Ovary (tissue), 7 donors: ENCODE measurements at regions not wholly inside any gene's neighbourhood (a gene's known extent, or its start where the extent isn't known, plus 50 kb on each side); places are given as distances from the start of the nearest gene placed in this dataset.

Experiments
- DNase-seq, 5 donors: peaks; one replicate each; pipeline ENCODE4 v3.0.0-alpha.2; 2019 to 2020
- H3K27ac ChIP-seq, 2 donors: fragments of 200-600 bp; one replicate each; pipeline versions ENCODE4 v1.5.1 to v1.8.0; 2019 to 2022
- H3K27me3 ChIP-seq: fragments of 200-600 bp; one replicate; pipeline ENCODE4 v1.8.0; 2022
- H3K36me3 ChIP-seq: fragments of 200-600 bp; sonication (generic); one replicate; pipeline ENCODE4 v1.5.1; 2019
- H3K4me1 ChIP-seq: one replicate; pipeline ENCODE4 v1.8.1; 2013; ENCODE audit warnings: mild to moderate bottlenecking, moderate library complexity; ENCODE audit not compliant: insufficient read depth
- H3K4me3 ChIP-seq: fragments of 200-600 bp; sonication (generic); one replicate; pipeline ENCODE4 v1.5.1; 2017
- H3K9me3 ChIP-seq, 2 donors: fragments of 200-600 bp in 1 of 2; sonication (generic) in 1 of 2; one replicate each; pipeline versions ENCODE4 v1.5.1 to v1.8.1; 2013 to 2019; ENCODE audit warnings: mild to moderate bottlenecking in 1 of 2, moderate library complexity in 1 of 2
- EP300 ChIP-seq: sonication (generic); formaldehyde crosslinking; IDR thresholded peaks from one replicate; pipeline ENCODE4 v1.6.1; 2017; ENCODE audit warnings: antibody characterized with exemption
- POLR2A ChIP-seq: fragments of 450-650 bp; IDR thresholded peaks from one replicate; pipeline ENCODE4 v1.6.1; 2017; ENCODE audit warnings: antibody characterized with exemption, mild to moderate bottlenecking, moderate library complexity
- WGBS, 3 donors: extraction: QIAGEN DNeasy Blood & Tissue Kit in 1 of 3; methylation state at CpG; one replicate each; pipeline versions ENCODE4 v1.1.5 to v1.1.7; 2013 to 2017; 5-methylcytosine and 5-hydroxymethylcytosine counted together
- intact Hi-C, 4 donors: fragments of 100-400 bp; cut with DNase I; formaldehyde crosslinking; loops; one replicate each; pipeline versions ENCODE4 v1.11.0 to v1.15.1; 2022 to 2023
- TF ChIP-seq, protein P1 (sequence below), 3 donors: fragments of 450-650 bp in 2 of 3; fragments of 200-600 bp in 1 of 3; IDR thresholded peaks; one replicate each; pipeline versions ENCODE4 v1.5.1 to v1.8.0; 2016 to 2022; ENCODE audit warnings: antibody characterized with exemption in 3 of 3, mild to moderate bottlenecking in 1 of 3
- donor health status: DM: no; HTN: no; CAD: no; lungs with moderate emphysema.
- donor health status: DM: no; HTN: no; CAD: no.
- donor health status: Bipolar disorder and iron deficiency.
- donor health status: DM: no; HTN: no; CAD: no.
- donor health status: DM: yes; HTN: yes; CAD: no.

DNA sequence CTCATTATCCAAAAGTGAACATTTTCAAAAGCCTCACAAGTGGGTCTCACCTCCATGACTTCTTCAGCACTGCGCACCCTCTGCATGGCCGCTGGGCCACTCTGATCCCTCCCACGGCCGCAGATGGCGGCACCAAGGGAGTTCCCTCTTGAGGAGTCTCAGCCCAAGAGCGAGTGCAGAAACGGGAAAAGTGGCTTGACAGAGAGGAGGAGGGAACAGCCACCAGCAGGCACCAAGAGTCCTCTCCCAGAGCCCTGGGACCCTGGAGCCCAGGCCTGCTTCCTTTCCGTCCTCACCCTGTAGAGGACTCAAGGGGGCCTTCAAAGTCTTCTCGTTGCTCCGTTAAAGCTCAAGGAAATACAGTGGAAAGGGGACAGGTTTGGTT, 230.2 kb upstream of the DIO3 start:
- H3K4me1 ChIP-seq: peaks cover 8% of the 10 kb centered on the region

DNA sequence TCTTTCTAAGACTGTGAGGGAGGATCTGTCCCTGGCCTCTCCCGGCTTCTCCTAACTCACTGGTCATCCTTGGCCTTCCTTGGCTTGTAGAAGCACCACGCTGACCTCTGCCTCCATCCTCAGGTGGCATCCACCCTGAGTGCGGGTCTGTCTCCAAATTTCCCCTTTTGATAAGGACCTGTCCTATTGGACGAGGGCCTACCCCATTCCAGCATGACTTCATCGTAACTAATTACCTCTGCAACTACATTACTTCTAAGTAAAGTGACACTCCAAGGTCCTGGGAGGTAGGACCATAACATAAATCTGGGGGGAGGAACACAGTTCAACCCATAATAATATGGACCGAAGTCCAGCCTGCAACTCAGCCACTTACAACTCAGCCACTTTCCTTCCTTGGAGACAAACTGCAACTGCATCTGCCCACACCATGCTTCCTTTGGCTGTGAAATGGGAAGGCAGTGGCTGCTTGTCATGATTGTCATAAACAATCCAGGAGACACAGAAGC, 229.6 kb upstream of the DIO3 start:
- 81 to 89% (median 87%) methylated on average over 6 of the region's 6 CpGs for WGBS, 3 donors

More for the DNA sequence above, 230.2 kb upstream of the DIO3 start:
- WGBS, 3 donors: 94 to 95% (median 94%) methylated on average over 10 of the region's 10 CpGs
- no peaks in the 10 kb centered on the region for H3K36me3 ChIP-seq
- no peak for TF ChIP-seq EP300
- TF ChIP-seq POLR2A: no peak
- TF ChIP-seq, protein P1, sequence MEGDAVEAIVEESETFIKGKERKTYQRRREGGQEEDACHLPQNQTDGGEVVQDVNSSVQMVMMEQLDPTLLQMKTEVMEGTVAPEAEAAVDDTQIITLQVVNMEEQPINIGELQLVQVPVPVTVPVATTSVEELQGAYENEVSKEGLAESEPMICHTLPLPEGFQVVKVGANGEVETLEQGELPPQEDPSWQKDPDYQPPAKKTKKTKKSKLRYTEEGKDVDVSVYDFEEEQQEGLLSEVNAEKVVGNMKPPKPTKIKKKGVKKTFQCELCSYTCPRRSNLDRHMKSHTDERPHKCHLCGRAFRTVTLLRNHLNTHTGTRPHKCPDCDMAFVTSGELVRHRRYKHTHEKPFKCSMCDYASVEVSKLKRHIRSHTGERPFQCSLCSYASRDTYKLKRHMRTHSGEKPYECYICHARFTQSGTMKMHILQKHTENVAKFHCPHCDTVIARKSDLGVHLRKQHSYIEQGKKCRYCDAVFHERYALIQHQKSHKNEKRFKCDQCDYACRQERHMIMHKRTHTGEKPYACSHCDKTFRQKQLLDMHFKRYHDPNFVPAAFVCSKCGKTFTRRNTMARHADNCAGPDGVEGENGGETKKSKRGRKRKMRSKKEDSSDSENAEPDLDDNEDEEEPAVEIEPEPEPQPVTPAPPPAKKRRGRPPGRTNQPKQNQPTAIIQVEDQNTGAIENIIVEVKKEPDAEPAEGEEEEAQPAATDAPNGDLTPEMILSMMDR (IDR thresholded peaks at IDR 0.05): no peak
- no peak overlapping the region for H3K4me3 ChIP-seq
- H3K9me3 ChIP-seq: no peaks in the 10 kb centered on the region
- no peak overlapping the region for H3K27ac ChIP-seq
- no peak for DNase-seq
- intact Hi-C loops: no loop called here
- no peaks in the 10 kb centered on the region for H3K27me3 ChIP-seq

GRCh38 chr14:101332281-101332680, 229.0 kb upstream of the DIO3 start:
- H3K27ac ChIP-seq: no peak overlapping the region
- 83 to 88% (median 88%) methylated on average over 8 of the region's 8 CpGs for WGBS, 3 donors
- H3K27me3 ChIP-seq: no peaks in the 10 kb centered on the region
- peaks cover 18% of the 10 kb centered on the region for H3K4me1 ChIP-seq
- intact Hi-C loops: no loop called here
- TF ChIP-seq POLR2A: no peak
- no peak for TF ChIP-seq EP300
- TF ChIP-seq, protein P1 (IDR thresholded peaks at IDR 0.05): no peak
- no peaks in the 10 kb centered on the region for H3K36me3 ChIP-seq
- no peak for DNase-seq
- no peak overlapping the region for H3K4me3 ChIP-seq
- no peaks in the 10 kb centered on the region for H3K9me3 ChIP-seq

More for the DNA sequence above, 229.6 kb upstream of the DIO3 start:
- no peak for TF ChIP-seq POLR2A
- TF ChIP-seq, protein P1 (IDR thresholded peaks at IDR 0.05): no peak
- TF ChIP-seq EP300: no peak
- Histone ChIP-seq H3K27ac (no peak overlapping the region), H3K4me1 (peaks cover 12% of the 10 kb centered on the region), H3K4me3 (no peak overlapping the region), H3K36me3 (no peaks in the 10 kb centered on the region), H3K27me3 (no peaks in the 10 kb centered on the region), H3K9me3 (no peaks in the 10 kb centered on the region)
- intact Hi-C loops: no loop called here
- DNase-seq: no peak

DNA sequence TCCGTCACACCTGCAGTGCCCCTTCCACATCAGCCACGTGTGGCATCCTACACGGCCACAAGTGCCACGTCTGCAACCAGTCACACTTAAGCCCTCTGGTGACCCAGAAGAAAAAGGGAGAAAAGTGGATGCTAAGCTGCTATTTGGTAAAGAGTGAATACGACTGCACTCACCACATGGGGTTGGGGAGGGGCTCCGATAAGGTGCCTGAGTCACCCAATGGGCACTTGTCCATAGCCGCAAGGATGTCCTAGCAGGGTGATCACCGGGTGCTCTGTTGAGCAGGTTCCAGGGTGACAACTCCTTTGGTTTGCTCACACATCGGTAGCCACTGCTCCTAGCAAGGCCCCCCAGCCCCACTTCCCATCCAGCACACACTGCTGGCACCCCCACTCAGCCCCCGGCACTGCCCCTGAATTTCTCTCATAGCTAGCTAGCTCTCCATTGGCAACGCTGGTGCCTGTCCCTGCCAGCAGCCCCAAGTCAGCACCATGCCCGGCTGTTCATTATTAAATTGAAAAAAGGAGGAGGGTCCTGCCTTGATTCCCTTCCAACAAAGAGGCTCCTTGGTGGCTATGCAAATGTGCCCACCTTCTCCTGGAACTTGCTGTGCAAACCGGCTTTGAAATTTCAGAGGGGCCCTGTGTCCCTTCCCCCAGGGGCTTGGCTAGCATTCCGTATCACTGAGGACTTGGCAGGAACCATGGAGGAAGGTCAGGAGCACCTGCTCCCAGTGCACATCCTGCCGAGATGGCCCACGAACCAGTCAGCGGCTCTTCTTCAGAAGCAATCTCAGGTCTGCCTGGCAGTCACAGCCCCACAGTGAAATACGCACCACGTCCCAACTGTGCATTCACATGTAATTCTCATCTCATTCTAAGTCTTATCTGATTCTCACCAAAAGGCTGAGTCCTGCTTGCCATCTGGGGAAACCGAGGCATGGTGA, 227.7 kb upstream of the DIO3 start:
- no peaks in the 10 kb centered on the region for H3K9me3 ChIP-seq
- WGBS, 3 donors: 86 to 89% (median 88%) methylated on average over 20 of the region's 20 CpGs

More for the DNA sequence above, 227.7 kb upstream of the DIO3 start:
- no peak overlapping the region for H3K27ac ChIP-seq
- TF ChIP-seq POLR2A: no peak
- no peak for TF ChIP-seq EP300
- TF ChIP-seq, protein P1 (IDR thresholded peaks at IDR 0.05): no peak
- no peaks in the 10 kb centered on the region for H3K36me3 ChIP-seq
- peaks cover 18% of the 10 kb centered on the region for H3K4me1 ChIP-seq
- H3K4me3 ChIP-seq: no peak overlapping the region
- H3K27me3 ChIP-seq: no peaks in the 10 kb centered on the region
- intact Hi-C loops: no loop called here
- DNase-seq: peak in 1 of 5 donors; percentile 15
